Osteoblast (primary cell): ENCODE measurements at regions not wholly inside any gene's neighbourhood (a gene's known extent, or its start where the extent isn't known, plus 50 kb on each side); places are given as distances from the start of the nearest gene placed in this dataset.
A peak's percentile ranks its signal among the peaks of the same experiment; 100 is the strongest.

ENCODE experiments used
- DNase-seq: peaks from one replicate; pipeline ENCODE4 v3.0.0; 2011; ENCODE audit warnings: low spot score, mixed read lengths; ENCODE audit not compliant: insufficient read length; ENCODE audit errors: missing footprints
- H2AFZ ChIP-seq: 2 replicates; pipeline ENCODE4 v1.6.0; 2011; ENCODE audit warnings: mild to moderate bottlenecking, low read length
- H3K27ac ChIP-seq: 2 replicates; pipeline ENCODE4 v1.5.1; 2011; ENCODE audit warnings: mild to moderate bottlenecking, low read depth, low read length, moderate library complexity
- H3K27me3 ChIP-seq: 2 replicates; pipeline ENCODE4 v1.6.0; 2012; ENCODE audit warnings: mild to moderate bottlenecking, control low read depth, inconsistent platforms, low read length, moderate library complexity; ENCODE audit not compliant: insufficient read depth
- H3K36me3 ChIP-seq: 2 replicates; pipeline ENCODE4 v1.5.1; 2011; ENCODE audit warnings: mild to moderate bottlenecking, low read length, control low read depth, moderate library complexity; ENCODE audit not compliant: insufficient read depth
- H3K4me1 ChIP-seq: 2 replicates; pipeline ENCODE4 v1.5.1; 2011; ENCODE audit warnings: mild to moderate bottlenecking, low read length, control low read depth, moderate library complexity; ENCODE audit not compliant: insufficient read depth
- H3K4me2 ChIP-seq: 2 replicates; pipeline ENCODE4 v1.6.0; 2011; ENCODE audit warnings: mild to moderate bottlenecking, low read length; ENCODE audit not compliant: insufficient read depth
- H3K4me3 ChIP-seq: fragments of 200-600 bp; sonication (generic); 3 replicates; pipeline ENCODE4 v1.5.1; 2012; ENCODE audit warnings: mild to moderate bottlenecking, low read length, inconsistent platforms; ENCODE audit not compliant: insufficient read depth
- H3K79me2 ChIP-seq: 2 replicates; pipeline ENCODE4 v1.6.0; 2012; ENCODE audit warnings: mild to moderate bottlenecking, low read length, control low read depth, inconsistent platforms; ENCODE audit not compliant: insufficient read depth
- H3K9me3 ChIP-seq: 2 replicates; pipeline ENCODE4 v1.5.1; 2011; ENCODE audit warnings: low read depth, low read length, control low read depth
- H4K20me1 ChIP-seq: 2 replicates; pipeline ENCODE4 v1.6.0; 2012; ENCODE audit warnings: mild to moderate bottlenecking, low read length, control low read depth; ENCODE audit not compliant: insufficient read depth
- TF ChIP-seq, protein P1 (sequence below): IDR thresholded peaks from 2 replicates; pipeline ENCODE4 v1.5.1; 2011; ENCODE audit warnings: mild to moderate bottlenecking, low read depth, low read length, moderate library complexity; ENCODE audit errors: extremely low read depth

DNA sequence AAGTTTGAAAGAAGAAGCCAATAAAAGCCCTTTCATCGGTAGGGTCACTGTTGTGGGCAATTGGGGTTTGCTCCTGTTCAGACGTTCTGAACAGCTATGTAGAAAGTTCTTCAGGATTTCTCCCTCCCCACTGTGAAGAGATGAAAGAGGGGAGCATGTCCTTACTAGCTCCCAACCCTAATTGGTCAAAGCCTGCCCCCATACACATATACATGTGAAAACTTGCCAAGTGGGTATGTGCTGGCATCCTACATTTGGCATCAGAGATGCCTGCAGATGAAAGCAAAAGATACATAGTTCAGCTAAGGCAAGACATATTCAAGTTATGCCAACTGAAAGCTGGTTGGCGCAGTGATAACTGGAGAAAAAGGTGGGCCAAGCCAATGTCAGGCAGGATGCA, 363.1 kb upstream of the DACH1 start:
- H3K4me1 ChIP-seq = no peaks in the 10 kb centered on the region
- no peaks in the 10 kb centered on the region for H3K36me3 ChIP-seq
- TF ChIP-seq, protein P1, sequence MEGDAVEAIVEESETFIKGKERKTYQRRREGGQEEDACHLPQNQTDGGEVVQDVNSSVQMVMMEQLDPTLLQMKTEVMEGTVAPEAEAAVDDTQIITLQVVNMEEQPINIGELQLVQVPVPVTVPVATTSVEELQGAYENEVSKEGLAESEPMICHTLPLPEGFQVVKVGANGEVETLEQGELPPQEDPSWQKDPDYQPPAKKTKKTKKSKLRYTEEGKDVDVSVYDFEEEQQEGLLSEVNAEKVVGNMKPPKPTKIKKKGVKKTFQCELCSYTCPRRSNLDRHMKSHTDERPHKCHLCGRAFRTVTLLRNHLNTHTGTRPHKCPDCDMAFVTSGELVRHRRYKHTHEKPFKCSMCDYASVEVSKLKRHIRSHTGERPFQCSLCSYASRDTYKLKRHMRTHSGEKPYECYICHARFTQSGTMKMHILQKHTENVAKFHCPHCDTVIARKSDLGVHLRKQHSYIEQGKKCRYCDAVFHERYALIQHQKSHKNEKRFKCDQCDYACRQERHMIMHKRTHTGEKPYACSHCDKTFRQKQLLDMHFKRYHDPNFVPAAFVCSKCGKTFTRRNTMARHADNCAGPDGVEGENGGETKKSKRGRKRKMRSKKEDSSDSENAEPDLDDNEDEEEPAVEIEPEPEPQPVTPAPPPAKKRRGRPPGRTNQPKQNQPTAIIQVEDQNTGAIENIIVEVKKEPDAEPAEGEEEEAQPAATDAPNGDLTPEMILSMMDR = no peak
- no peak overlapping the region for H3K4me3 ChIP-seq
- no peak for DNase-seq
- no peaks in the 10 kb centered on the region for H3K9me3 ChIP-seq
- H3K4me2 ChIP-seq = no peak overlapping the region
- no peak overlapping the region for H2AFZ ChIP-seq
- H3K79me2 ChIP-seq = no peaks in the 10 kb centered on the region
- H4K20me1 ChIP-seq = no peaks in the 10 kb centered on the region
- no peaks in the 10 kb centered on the region for H3K27me3 ChIP-seq
- no peak overlapping the region for H3K27ac ChIP-seq

DNA sequence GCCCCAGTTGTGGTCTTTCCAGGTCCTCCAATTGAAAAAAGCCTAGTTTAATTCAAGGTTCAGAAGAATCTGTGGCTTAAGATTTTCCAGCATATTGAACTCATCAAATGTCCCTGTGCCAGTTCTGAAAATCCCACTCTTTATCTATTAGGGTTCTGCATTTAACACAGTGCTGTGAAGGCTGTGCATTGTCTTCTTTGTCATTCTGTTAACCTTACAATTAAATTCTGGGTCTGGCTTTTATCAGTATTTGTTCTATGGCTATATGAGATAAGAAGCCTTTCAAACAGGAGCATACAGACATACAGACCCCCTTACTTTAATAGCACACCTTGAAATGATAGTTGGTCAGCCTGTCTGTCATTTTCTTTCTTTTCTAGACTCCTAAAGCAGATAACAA, 362.1 kb upstream of the DACH1 start:
- no peaks in the 10 kb centered on the region for H3K27me3 ChIP-seq
- no peak overlapping the region for H3K4me2 ChIP-seq
- no peaks in the 10 kb centered on the region for H3K36me3 ChIP-seq
- no peaks in the 10 kb centered on the region for H4K20me1 ChIP-seq
- no peak overlapping the region for H3K27ac ChIP-seq
- no peak overlapping the region for H3K4me3 ChIP-seq
- H3K9me3 ChIP-seq = no peaks in the 10 kb centered on the region
- H2AFZ ChIP-seq = no peak overlapping the region
- DNase-seq = no peak
- no peaks in the 10 kb centered on the region for H3K4me1 ChIP-seq
- TF ChIP-seq, protein P1 = no peak
- no peaks in the 10 kb centered on the region for H3K79me2 ChIP-seq

- no peaks in the 10 kb centered on the region for H3K79me2 ChIP-seq
- H3K9me3 ChIP-seq = no peaks in the 10 kb centered on the region
- H3K27ac ChIP-seq = no peak overlapping the region
- TF ChIP-seq, protein P1 = peak; percentile 38
- no peaks in the 10 kb centered on the region for H3K36me3 ChIP-seq
- no peaks in the 10 kb centered on the region for H4K20me1 ChIP-seq
- H3K4me1 ChIP-seq = no peaks in the 10 kb centered on the region
- no peaks in the 10 kb centered on the region for H3K27me3 ChIP-seq
- H3K4me3 ChIP-seq = no peak overlapping the region
- no peak overlapping the region for H2AFZ ChIP-seq
- peak; percentile 8 for DNase-seq
- H3K4me2 ChIP-seq = no peak overlapping the region
These were observed 354.4 kb upstream of the DACH1 start for GRCh38 chr13:72221276-72221962.

DNA sequence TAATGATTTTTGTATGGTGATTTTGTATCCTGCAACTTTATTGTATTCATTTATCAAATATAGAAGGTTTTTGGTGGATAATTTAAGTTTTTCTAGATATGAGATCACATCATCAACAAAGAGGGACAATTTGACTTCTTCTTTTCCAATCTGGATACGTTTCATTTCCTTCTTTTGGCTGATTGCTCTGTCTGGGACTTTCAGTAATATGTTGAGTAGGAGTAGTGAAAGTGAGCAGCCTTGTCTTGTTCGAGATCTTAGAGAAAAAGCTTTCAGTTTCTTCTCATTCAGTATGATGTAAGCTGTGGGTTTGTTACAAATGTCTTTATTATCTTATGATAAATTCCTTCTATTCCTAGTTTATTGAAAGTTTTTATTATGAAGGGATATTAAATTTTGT, 352.0 kb upstream of the DACH1 start:
- Histone ChIP-seq H3K27me3 (no peaks in the 10 kb centered on the region), H3K9me3 (no peaks in the 10 kb centered on the region), H3K36me3 (no peaks in the 10 kb centered on the region), H4K20me1 (no peaks in the 10 kb centered on the region), H3K79me2 (no peaks in the 10 kb centered on the region), H3K4me2 (no peak overlapping the region), H3K27ac (no peak overlapping the region), H3K4me1 (no peaks in the 10 kb centered on the region), H2AFZ (no peak overlapping the region), H3K4me3 (no peak overlapping the region)
- TF ChIP-seq, protein P1 = no peak
- no peak for DNase-seq
